GM23338 (cell line): ENCODE measurements at regions not wholly inside any gene's neighbourhood (a gene's known extent, or its start where the extent isn't known, plus 50 kb on each side); places are given as distances from the start of the nearest gene placed in this dataset.

Experiments
- CREB1 ChIP-seq: fragments of 250-450 bp; sonication (Bioruptor Pico); IDR thresholded peaks from 2 replicates; pipeline ENCODE4 v1.5.0; 2020; ENCODE audit warnings: low read depth, mild to moderate bottlenecking, moderate library complexity
- EZH2phosphoT487 ChIP-seq: fragments of 200-600 bp; sonication (generic); IDR thresholded peaks from one replicate; pipeline ENCODE4 v1.8.1; 2018; ENCODE audit warnings: antibody characterized with exemption; ENCODE audit not compliant: unreplicated experiment
- NANOG ChIP-seq: IDR thresholded peaks from 2 replicates; pipeline ENCODE4 v1.6.1; 2016; ENCODE audit warnings: antibody characterized with exemption, borderline replicate concordance
- ZNF114 ChIP-seq: fragments of 250-450 bp; sonication (Bioruptor Pico); IDR thresholded peaks from 2 replicates; pipeline ENCODE4 v1.5.0; 2020; ENCODE audit warnings: mild to moderate bottlenecking, moderate library complexity
- ZNF331 ChIP-seq: fragments of 250-450 bp; sonication (Bioruptor Pico); IDR thresholded peaks from 2 replicates; pipeline ENCODE4 v1.5.0; 2020; ENCODE audit warnings: low read depth, mild to moderate bottlenecking, moderate library complexity
- TF ChIP-seq, protein P1 (sequence below): fragments of 250-450 bp; sonication (Bioruptor Pico); IDR thresholded peaks from 2 replicates; pipeline ENCODE4 v1.5.0; 2020; ENCODE audit warnings: mild to moderate bottlenecking, moderate library complexity
- TF ChIP-seq, protein P2 (sequence below): IDR thresholded peaks from one replicate; pipeline ENCODE4 v1.6.1; 2018; ENCODE audit warnings: antibody characterized with exemption; ENCODE audit not compliant: unreplicated experiment

DNA sequence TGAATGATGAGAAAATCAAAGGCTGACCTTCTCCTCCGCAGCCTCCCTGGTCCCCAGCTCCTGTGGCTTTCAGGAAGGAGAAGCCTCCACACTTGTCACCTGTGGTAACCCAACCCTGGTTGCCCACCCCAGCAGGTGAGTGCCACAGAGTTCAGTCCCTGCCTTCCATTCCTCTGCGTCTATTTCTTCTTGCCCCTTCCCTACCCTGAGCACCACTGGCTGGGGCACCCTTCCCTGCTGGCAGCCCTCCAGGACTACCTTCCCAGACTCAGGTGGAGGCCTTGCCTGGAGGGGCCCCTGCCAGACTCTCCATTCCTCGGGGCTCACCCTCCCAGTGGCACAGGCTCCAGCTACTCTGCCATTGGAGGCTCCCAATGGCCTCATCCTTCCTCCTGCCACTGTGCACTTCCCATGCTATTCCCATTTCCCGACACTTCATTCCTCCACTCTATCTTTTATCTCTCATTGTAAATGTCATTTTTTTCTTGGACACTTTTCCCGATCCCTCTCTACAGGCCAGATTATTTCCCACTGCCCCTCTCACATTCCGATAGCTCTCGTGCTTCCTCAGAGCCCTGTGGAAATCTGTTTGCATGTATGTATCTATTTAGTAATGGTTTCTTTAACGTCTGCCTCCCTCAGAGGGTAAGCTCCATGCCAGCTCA lies 90.6 kb upstream of the PCBD1 start (continued):
- TF ChIP-seq, protein P1, sequence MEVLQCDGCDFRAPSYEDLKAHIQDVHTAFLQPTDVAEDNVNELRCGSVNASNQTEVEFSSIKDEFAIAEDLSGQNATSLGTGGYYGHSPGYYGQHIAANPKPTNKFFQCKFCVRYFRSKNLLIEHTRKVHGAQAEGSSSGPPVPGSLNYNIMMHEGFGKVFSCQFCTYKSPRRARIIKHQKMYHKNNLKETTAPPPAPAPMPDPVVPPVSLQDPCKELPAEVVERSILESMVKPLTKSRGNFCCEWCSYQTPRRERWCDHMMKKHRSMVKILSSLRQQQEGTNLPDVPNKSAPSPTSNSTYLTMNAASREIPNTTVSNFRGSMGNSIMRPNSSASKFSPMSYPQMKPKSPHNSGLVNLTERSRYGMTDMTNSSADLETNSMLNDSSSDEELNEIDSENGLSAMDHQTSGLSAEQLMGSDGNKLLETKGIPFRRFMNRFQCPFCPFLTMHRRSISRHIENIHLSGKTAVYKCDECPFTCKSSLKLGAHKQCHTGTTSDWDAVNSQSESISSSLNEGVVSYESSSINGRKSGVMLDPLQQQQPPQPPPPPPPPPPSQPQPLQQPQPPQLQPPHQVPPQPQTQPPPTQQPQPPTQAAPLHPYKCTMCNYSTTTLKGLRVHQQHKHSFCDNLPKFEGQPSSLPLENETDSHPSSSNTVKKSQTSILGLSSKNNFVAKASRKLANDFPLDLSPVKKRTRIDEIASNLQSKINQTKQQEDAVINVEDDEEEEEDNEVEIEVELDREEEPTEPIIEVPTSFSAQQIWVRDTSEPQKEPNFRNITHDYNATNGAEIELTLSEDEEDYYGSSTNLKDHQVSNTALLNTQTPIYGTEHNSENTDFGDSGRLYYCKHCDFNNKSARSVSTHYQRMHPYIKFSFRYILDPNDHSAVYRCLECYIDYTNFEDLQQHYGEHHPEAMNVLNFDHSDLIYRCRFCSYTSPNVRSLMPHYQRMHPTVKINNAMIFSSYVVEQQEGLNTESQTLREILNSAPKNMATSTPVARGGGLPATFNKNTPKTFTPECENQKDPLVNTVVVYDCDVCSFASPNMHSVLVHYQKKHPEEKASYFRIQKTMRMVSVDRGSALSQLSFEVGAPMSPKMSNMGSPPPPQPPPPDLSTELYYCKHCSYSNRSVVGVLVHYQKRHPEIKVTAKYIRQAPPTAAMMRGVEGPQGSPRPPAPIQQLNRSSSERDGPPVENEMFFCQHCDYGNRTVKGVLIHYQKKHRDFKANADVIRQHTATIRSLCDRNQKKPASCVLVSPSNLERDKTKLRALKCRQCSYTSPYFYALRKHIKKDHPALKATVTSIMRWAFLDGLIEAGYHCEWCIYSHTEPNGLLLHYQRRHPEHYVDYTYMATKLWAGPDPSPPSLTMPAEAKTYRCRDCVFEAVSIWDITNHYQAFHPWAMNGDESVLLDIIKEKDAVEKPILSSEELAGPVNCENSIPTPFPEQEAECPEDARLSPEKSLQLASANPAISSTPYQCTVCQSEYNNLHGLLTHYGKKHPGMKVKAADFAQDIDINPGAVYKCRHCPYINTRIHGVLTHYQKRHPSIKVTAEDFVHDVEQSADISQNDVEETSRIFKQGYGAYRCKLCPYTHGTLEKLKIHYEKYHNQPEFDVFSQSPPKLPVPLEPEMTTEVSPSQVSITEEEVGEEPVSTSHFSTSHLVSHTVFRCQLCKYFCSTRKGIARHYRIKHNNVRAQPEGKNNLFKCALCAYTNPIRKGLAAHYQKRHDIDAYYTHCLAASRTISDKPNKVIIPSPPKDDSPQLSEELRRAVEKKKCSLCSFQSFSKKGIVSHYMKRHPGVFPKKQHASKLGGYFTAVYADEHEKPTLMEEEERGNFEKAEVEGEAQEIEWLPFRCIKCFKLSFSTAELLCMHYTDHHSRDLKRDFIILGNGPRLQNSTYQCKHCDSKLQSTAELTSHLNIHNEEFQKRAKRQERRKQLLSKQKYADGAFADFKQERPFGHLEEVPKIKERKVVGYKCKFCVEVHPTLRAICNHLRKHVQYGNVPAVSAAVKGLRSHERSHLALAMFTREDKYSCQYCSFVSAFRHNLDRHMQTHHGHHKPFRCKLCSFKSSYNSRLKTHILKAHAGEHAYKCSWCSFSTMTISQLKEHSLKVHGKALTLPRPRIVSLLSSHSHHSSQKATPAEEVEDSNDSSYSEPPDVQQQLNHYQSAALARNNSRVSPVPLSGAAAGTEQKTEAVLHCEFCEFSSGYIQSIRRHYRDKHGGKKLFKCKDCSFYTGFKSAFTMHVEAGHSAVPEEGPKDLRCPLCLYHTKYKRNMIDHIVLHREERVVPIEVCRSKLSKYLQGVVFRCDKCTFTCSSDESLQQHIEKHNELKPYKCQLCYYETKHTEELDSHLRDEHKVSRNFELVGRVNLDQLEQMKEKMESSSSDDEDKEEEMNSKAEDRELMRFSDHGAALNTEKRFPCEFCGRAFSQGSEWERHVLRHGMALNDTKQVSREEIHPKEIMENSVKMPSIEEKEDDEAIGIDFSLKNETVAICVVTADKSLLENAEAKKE (CRISPR knock-in tag) = no peak
- TF ChIP-seq, protein P2, sequence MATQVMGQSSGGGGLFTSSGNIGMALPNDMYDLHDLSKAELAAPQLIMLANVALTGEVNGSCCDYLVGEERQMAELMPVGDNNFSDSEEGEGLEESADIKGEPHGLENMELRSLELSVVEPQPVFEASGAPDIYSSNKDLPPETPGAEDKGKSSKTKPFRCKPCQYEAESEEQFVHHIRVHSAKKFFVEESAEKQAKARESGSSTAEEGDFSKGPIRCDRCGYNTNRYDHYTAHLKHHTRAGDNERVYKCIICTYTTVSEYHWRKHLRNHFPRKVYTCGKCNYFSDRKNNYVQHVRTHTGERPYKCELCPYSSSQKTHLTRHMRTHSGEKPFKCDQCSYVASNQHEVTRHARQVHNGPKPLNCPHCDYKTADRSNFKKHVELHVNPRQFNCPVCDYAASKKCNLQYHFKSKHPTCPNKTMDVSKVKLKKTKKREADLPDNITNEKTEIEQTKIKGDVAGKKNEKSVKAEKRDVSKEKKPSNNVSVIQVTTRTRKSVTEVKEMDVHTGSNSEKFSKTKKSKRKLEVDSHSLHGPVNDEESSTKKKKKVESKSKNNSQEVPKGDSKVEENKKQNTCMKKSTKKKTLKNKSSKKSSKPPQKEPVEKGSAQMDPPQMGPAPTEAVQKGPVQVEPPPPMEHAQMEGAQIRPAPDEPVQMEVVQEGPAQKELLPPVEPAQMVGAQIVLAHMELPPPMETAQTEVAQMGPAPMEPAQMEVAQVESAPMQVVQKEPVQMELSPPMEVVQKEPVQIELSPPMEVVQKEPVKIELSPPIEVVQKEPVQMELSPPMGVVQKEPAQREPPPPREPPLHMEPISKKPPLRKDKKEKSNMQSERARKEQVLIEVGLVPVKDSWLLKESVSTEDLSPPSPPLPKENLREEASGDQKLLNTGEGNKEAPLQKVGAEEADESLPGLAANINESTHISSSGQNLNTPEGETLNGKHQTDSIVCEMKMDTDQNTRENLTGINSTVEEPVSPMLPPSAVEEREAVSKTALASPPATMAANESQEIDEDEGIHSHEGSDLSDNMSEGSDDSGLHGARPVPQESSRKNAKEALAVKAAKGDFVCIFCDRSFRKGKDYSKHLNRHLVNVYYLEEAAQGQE = no peak
- TF ChIP-seq EZH2phosphoT487 (no peak), CREB1 (CRISPR knock-in tag) (no peak), ZNF114 (CRISPR knock-in tag) (no peak), NANOG (no peak), ZNF331 (no peak)
